ENCODE measurements at regions not wholly inside any gene's neighbourhood (a gene's known extent, or its start where the extent isn't known, plus 50 kb on each side); places are given as distances from the start of the nearest gene placed in this dataset.

DNA sequence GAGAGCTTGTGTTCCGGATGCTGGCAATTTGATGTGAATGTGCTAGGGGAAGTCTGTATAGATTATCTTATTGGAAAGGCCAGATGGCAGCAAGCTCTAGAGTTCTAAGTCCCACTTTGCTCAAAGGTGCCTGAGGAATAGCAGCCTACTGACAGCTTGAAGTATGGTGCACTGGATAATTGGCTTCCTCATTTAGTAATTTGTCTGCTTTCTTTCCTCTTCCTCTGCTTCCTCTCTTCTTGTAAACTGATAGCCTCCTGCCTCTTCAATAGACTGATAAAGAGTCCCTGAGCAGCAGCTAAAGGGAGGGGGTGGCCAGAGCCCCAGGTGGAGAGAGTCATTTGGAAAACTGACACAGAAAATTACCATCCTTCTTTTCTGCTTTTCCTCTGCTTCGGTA, 177.3 kb downstream of the FGF1 start:
- DNase-seq (ENCODE audit: low spot score): no peak

DNA sequence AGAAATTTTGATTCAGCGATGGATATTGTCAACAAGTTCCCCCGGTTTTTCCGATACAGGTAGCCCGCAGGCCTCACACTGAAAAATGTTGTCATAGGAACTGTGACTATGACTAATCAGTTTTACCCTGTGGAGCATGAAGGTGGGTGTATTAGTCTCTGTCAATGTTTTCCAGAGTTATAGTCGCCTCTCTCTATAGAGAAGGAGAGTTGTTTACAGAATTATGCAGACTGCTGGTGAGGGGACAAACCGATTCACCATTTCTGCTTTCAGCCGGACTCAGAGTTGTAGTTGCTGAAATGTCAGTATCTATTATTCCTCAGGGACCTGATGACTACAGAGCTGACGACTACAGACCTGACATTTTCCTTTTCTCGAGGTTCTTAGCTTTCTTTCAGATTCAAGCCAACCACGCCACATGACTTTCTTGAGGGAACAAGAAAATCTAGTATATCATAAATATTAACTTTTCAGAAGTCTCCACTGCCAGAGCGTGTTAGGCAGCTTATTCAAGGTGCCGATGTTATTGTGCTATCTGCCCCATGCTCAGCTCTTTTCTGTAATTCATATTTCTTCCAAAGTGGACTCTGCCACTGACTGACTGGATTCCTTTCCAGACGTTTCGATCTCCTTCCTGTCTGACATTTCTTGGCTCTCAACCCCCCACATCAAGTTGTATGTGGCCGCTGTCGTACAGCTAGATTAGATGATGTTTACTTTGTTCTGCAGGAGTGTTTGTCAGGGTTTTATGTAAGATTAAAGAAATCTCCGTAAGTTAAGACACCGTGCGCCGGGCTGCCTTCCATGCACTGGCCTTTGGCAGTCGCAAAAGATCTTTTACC, 178.1 kb downstream of the FGF1 start:
- no peak for DNase-seq (ENCODE audit: low spot score)

DNA sequence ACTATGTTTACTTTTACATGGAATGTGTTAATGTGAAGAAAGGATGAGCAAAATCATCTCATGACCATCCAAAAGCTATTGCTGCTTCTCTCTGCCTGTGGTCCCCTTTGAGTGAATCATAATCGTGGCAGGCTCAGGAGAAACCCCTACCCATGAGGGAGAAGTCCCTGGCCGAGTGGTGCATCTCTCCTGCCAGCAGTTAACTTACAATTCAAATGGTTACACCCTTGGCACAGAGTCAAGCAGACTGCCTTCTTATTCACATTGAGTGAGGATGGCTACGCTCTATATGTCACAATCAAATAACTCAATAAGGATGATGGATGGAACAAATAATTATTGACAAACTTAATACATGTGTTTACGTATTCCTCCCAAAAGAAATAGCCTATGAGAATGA, 179.1 kb downstream of the FGF1 start:
- DNase-seq (ENCODE audit: low spot score): no peak

DNA sequence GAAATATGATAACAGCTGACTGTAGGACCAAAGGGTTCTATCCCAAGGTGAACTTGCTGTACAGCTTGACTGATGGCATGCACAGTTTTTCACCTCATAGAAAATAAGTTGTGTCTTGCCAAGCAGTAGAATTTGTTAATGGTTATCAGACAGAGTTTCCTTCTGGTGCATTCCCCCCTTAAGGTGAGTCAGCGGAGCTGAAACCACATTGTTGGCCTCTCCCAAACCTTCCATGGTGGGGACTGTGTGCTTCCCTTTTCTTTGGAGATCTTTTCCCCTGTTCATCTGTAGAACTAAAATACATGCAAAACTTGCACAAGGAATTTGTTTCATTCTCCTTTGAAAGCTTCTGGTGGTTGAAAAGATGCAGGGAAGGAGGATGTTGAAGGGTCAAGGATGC, 179.8 kb downstream of the FGF1 start:
- no peak for DNase-seq (ENCODE audit: low spot score)

DNA sequence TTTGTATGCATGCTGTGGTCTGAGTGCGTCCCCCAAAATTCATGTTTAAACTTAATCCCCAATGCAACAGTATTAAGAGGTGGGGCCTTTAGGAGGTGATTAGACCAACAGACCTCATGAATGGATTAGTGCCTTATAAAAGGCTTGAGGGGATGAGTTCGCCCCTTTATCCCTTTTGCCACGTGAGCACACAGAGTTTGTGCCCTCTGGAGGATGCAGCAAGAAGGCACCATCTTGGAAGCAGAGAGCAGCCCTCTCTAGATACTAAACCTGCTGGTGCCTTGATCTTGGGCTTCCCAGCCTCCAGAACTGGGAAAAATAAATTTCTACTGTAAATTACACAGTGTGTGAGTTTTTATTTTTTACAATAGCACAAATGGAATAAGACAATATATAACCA, 177.1 kb upstream of the SPRY4 start:
- DNase-seq (ENCODE audit: low spot score): no peak

DNA sequence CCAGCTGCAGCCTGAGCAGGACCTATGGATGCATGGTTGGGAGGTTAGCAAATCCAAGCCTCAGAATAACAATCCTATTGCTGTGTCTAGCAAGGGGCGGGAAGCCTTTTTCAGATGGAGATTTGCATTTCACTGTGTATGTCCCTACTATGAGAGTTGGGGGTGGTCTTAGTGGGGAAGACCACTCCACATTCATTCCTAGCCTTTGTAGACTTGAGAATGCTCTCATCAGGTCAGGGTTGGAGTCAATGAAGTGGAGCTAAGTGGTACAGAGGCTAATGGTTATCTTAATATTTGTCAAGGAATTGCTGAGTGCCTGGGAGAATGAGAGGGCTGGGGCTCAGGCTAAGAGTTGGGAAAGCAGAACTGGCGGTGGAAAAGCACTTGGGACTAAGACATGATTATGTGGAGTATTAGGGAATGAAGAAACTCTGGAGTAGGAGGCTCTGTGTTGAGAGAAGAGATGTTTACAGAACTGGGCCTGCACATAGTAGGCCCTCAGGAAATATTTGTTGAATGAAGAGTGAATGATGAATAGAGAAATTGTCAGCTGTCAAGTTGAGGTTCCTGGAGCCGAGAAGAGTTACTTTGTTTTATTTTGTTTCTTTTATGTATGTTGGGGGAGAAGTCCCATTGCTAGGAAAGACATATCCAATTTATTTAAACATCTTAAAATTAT, 175.5 kb upstream of the SPRY4 start:
- no peak for DNase-seq (ENCODE audit: low spot score)

DNA sequence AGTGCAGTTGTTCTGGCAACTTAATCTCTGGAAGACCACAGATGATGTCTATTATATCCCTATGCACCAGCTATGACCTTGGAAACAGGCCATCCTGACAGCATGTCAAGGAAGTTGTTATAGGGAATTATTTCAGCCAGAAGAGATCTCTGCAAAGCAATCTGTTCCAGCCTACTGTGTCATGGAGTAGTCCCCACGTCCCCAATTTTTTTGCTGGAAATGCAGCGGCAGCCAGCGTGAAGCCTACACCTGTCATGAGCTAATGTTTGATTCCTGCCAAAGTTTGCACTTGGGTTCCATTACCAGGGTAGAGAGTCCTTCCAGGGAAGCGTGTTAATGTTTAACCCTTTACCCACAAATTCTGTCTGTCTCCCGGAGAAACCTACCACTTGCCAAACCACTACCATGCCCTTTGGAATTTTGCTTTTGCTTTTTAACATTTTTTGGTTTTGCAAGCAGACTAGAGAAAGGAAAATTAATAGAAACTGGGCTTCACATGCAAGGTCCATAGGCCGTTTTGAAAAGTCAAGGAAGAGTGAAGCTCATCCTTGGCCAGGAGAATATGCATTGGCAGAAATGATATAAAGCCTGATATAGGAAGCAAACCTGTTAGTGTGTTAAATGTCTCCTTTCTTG, 174.9 kb upstream of the SPRY4 start:
- DNase-seq (ENCODE audit: low spot score): peak; percentile 15

DNA sequence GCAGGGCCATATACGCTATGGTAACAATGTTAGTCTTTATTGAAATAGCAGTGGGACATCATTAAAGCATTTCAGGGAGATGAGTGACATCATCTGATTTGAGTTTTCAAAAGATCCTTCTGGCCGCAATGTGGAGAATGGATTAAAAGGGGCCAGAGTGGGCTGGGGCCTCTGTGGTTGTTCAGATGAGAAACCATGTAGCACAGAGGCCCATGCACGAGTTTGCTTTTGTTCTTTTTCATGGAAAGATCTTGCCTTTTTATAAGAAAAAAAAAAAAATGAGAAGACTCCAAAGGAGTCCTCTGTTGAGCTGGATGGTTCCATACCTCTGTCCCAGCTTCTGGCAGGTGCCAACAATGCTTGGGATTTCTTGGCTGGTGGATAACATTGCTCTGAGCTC, 173.5 kb upstream of the SPRY4 start:
- DNase-seq (ENCODE audit: low spot score): no peak

DNA sequence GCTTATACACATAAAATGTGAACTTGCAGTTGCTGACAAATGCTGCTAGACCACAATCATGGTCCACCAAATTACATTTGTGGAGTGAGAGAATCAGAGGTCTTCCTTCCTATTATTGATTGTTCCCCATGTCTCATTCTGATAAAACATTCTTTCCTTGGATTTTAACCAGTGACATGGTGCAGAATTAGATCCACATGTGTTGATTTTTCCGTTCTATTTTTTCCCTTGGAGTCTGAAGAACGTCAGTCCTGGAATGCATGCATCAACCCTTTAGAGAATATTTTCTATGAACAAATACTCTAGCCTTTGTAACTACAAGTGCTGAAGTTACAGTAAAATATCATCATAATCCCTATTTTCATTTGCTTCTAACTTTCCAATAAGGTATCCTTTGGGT, 170.7 kb upstream of the SPRY4 start:
- no peak for DNase-seq (ENCODE audit: low spot score)

DNA sequence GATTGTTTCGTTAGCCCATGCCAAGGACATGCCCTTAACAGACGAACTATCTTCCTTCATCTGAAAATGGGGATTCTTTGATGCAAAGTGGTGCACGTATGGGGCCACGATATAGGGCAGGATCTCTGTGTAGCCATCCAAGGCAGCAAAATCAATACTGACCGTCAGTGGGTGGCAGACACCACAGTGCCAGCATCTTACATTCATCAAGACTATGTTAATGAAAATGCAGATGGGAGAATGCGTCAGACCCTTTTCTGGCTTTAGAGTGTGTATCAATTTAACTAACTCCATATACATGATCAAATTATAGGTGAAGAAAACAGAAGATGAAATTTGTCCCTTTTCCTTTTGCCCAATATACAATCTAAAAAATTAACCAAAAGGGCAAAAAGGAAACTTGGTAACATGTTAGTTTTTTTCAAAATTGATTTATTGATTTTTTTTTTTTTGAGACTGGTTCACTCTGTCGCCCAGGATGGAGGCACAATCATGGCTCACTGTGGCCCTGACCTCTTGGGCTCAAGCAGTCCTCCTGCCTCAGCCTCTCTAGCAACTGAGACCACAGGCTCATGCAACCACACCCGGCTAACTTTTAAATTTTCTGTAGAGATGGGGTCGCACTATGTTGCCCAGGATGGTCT, 169.2 kb upstream of the SPRY4 start:
- DNase-seq (ENCODE audit: low spot score): no peak

DNA sequence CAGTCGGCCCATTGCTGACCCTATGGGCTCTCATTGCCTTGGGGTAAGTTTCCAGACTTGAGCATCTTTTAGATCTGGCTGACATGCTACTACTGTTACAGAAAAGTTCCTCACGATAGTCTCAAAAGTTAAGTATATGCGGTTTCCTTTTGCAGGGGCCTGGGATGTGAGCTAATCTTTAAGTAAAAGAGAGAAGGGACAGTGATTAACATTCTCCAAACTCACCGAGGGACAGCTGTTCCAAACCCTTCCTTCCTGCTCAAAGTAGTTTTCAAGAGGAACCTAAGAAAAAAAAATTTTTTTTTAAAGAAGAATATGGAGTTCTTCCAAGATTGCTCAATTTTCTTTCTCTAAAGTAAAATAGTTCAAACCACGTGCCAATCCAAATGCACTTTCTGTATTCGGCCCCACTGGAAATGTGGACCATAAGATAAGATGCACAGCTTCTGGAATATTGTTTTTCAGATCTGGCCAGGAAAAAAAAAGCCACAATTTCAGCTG, 168.0 kb upstream of the SPRY4 start:
- DNase-seq (ENCODE audit: low spot score): no peak

DNA sequence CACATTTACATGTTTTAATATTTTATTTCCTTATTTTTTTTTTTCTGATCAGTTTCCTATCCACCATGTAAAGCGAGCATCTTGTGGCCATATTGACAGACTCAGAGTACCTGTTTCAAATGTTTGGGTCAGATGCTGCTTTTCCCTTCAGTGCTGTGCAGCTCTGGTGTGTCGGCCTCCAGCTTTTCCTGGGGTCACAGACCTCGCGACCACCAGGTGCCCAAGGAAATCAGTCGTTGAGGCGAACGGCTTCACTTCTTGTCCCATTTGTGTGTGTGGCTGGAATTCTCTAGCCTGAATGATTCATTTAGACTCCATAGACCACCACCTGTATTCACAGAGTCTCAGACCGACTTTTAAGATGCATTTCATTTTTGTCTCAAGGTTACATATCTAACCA, 166.9 kb upstream of the SPRY4 start:
- DNase-seq (ENCODE audit: low spot score): no peak

DNA sequence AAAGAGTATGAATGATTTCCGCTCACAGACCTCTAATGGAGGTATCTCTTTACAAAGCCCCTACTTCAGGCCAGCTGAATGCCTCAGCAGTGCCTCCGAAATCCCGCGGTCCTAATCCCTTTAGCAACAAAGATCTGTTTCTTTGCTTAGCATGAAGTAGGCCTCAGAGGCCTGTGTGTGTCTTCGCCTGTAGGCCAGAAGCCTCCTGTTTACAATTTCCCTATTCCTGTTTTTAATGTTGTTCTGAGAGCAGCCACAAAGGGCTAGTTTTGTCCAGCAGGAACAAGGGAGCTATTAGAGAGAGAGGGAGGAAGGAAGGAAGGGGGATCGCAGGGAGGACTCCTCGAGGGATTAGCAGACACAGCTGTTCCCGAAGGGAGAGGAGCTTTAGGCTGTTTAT, 166.4 kb upstream of the SPRY4 start:
- no peak for DNase-seq (ENCODE audit: low spot score)

DNA sequence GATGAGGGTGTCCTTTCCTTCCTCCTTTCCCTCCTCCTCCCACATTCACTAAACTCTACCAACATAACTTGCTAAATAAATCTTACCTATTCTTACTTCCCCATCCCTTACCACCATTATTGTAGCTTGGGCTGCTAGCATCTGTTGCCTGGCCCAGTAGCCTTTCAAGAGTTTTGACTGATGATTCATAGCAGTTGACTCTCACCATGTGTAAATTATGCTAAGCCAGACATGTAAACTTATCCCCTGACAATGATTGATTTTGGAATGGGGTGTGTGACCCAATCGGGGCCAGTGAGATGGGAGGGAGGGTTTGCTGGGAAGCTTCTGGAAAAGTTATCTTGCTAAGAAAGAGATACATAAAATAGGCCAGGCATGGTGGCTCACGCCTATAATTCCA, 161.8 kb upstream of the SPRY4 start:
- no peak for DNase-seq (ENCODE audit: low spot score)

DNA sequence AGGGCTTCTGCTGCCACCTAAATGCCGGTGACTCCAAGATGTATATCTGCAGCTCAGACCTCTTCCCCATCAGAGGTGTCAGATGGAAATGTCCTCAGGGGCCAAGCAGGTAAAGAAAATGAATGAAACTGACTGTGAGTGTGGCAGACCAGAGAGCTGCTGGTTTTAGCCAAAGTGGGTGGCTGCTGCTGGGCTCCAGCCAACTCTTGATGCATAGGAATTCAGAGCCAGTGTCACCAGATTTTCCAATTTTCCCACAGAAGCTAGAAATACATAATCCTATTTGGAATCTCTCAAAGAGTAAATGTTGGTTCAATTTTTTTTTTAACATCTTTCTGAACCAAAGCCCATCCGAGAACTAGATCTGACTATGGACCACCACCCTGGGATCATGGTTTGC, 161.2 kb upstream of the SPRY4 start:
- no peak for DNase-seq (ENCODE audit: low spot score)

DNA sequence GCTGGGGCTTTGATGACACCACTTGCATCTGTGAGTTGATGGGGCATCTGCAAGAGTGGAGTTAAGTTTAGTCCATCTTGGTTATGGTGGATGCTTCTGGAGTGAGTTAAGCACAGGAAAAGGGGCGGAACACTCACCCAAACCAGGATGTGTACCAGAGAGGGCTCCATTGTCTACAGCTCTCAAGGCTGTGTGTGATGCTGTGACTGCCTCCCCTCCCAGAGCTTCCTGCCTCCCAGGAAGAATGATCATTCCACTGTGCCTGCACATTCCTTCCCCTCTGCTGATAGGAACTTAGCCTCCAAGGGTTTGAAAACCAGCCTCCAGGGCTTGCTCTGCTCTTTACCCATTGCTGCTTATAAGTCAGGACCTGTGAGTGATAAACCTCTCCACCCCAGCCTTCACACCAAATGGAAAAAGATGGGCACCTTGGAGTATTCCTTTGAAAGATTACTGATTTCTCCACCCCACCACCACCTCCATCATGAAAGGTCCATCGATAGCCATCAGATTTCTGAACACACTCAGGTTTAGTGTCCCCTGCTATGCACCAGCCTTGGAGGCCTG, 160.1 kb upstream of the SPRY4 start:
- DNase-seq (ENCODE audit: low spot score): no peak

DNA sequence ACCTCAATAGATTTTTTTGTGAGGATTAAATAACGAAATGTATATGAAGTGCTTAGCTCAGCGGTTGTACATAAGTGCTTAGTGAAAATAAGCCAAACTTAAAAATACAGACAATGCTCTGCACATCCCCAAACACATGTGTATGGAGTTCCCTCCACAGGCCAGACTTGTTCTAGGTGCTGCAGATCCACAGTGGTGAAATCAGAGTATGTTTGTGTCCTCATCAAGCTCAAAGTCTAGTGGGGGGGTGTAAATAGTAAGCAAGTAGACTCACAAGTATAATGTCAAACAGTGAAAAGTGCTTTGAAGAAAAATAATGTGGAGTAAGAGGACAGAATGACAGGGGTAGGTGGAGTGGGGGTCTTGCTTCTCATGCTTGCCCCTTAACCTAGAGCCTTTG, 157.4 kb upstream of the SPRY4 start:
- DNase-seq (ENCODE audit: low spot score): no peak

DNA sequence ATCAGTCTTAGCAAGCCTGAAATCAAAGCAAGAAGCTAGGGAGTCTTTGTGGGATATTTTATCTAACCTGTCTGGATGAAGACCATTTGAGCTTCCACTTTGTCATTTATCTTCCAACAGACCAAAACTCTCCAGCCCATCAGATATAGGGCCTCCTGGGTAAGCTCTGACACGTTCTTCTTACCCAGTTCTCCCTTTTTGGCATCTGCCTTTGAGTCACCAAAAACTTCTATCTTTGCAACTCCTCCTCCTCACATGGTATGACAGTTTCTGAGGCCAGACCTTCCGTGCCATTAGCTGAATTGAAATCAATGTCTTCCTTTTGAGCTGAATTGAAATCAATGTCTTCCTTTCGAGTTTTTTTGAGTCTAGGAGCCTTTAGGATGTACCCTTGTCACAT, 156.6 kb upstream of the SPRY4 start:
- DNase-seq (ENCODE audit: low spot score): no peak

DNA sequence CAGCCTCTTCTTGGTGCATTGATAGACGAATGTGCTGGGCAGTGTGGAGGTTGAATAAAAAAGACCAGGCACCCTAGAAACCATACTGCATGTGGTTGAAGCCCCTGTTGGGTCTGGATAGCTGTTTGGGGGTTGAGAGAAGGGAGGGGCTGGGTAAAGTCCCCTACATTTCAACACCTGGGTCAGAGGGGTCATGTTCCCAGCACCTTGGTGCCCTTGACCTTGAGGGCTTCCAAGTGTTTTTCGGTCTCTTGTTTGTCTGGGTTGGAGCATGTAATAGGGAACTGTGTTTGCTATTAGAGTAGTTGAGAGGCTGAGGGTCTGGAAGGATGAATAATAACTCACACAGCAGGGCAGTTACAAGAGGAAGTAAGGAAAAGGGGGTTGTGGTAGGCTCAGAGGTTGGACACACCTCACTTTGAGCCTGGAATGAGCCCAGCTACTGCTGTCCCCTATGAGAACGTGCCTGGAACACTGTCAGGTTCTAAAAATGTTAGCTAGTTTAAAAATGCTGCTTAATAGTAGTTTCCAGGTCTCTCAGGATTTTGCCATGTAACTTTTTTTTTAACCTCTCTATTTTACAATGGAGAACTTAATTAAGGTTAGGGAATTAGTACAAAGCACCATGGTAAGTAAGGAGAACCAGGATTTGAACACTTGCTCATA, 155.2 kb upstream of the SPRY4 start:
- no peak for DNase-seq (ENCODE audit: low spot score)

DNA sequence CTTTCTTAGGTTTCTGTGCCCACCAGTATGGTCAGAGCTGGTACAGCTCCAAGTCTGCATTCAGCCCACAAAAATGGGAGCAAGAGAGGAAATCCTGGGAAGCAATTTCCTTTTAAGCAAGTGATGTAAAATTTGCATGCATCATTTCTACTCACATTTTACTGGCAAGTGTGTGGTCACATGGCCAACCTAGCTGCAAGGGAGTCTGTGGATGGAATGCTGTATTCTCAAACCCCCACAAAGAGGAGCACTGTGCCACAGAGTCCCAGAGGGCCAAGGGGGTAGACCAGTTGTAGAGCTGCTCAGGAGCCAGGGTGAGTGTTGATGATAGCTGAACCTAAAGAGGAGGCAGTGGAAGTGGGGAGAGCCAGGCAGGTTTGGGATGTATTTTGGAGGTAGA, 154.3 kb upstream of the SPRY4 start:
- DNase-seq (ENCODE audit: low spot score): no peak

DNA sequence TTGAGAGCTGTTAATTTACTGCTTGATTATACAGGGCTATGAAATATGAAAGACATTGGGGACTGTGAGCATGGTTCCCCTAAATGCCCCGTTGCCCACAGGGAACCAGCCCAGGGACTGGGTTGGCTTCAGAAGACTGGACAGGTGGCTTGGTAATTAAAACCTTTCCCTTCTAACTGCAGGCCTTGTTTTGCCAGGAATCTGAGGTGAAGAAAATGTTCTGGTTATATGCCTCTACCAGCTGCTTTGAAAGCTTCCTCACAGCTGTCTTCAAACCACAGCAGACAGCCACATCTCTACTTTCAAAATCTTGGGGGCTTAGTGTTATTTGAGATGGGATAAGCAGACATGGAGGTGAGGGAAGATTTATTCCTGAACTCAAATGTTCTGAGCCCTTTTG, 153.3 kb upstream of the SPRY4 start:
- DNase-seq (ENCODE audit: low spot score): no peak

DNA sequence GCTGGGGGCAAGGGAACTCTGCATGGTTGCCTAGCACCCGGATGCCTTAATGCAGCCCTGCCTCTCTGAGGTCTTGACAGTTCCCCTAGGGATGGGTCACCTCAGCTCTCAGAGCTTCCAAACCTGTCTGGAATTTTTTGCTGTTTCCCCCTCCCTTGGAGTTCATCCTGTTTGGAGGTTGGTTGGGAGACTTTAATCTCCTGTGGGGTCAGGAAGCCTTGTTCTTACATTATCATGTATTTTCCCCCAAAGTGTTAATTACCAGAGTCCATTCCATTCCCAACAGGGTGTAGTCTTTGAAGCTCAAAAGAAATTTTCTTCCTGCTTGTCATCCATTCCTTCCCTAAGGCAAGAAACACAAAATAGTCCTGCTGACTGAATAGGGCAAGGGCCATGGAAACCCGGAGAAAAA, 150.3 kb upstream of the SPRY4 start:
- DNase-seq (ENCODE audit: low spot score): no peak

All from LoVo (cell line).